HG02588 (cell line): ENCODE measurements at regions not wholly inside any gene's neighbourhood (a gene's known extent, or its start where the extent isn't known, plus 50 kb on each side); places are given as distances from the start of the nearest gene placed in this dataset.
"Not testable (repeated sequence)": the region's sequence is repeated elsewhere in the genome, so short reads cannot be mapped to it uniquely, and the experiment has no call there.

Experiments
- ATAC-seq: cut with Tn5 transposase; IDR thresholded peaks from one replicate; pipeline ENCODE4 v1.9.1; 2021; ENCODE audit warnings: mild to moderate bottlenecking, moderate library complexity; ENCODE audit not compliant: unreplicated experiment

- ATAC-seq = no peak
These were observed 57.6 kb downstream of the CCDC59 start for GRCh38 chr12:82300611-82301010.

GRCh38 chr12:82299319-82300025 is 58.7 kb downstream of the CCDC59 start:
- no peak for ATAC-seq

- no peak for ATAC-seq
These were observed 67.8 kb downstream of the CCDC59 start for GRCh38 chr12:82290415-82290814.

- not testable (repeated sequence) for ATAC-seq
These were observed 76.9 kb downstream of the CCDC59 start for GRCh38 chr12:82281335-82281734.

- ATAC-seq = no peak
These were observed 78.6 kb downstream of the CCDC59 start for GRCh38 chr12:82279536-82280058.

GRCh38 chr12:82277582-82277981 is 80.6 kb downstream of the CCDC59 start:
- no peak for ATAC-seq

- no peak for ATAC-seq
These were observed 115.5 kb downstream of the CCDC59 start for GRCh38 chr12:82242729-82243128.

GRCh38 chr12:82225871-82226270 is 132.3 kb downstream of the CCDC59 start:
- no peak for ATAC-seq

GRCh38 chr12:82223426-82223825 is 134.8 kb downstream of the CCDC59 start:
- ATAC-seq = no peak

- no peak for ATAC-seq
These were observed 141.7 kb downstream of the CCDC59 start for GRCh38 chr12:82216475-82216874.

GRCh38 chr12:82213761-82214160 is 144.4 kb downstream of the CCDC59 start:
- no peak for ATAC-seq

GRCh38 chr12:82210882-82211281 is 147.3 kb downstream of the CCDC59 start:
- ATAC-seq = no peak

GRCh38 chr12:82209533-82209932 is 148.7 kb downstream of the CCDC59 start:
- ATAC-seq = no peak

GRCh38 chr12:82207556-82207955 is 150.6 kb downstream of the CCDC59 start:
- no peak for ATAC-seq

GRCh38 chr12:82203086-82203485 is 155.1 kb downstream of the CCDC59 start:
- ATAC-seq = no peak

- no peak for ATAC-seq
These were observed 170.6 kb downstream of the CCDC59 start for GRCh38 chr12:82187595-82187994.

GRCh38 chr12:82187011-82187410 is 171.2 kb downstream of the CCDC59 start:
- no peak for ATAC-seq

GRCh38 chr12:82186282-82186681 is 171.9 kb downstream of the CCDC59 start:
- no peak for ATAC-seq

- ATAC-seq = no peak
These were observed 173.3 kb downstream of the CCDC59 start for GRCh38 chr12:82184844-82185243.

- no peak for ATAC-seq
These were observed 175.5 kb downstream of the CCDC59 start for GRCh38 chr12:82182601-82183190.

- no peak for ATAC-seq
These were observed 181.3 kb downstream of the CCDC59 start for GRCh38 chr12:82176761-82177490.

GRCh38 chr12:82176026-82176425 is 182.2 kb downstream of the CCDC59 start:
- ATAC-seq = no peak
